GM12874 (cell line): ENCODE measurements at regions not wholly inside any gene's neighbourhood (a gene's known extent, or its start where the extent isn't known, plus 50 kb on each side); places are given as distances from the start of the nearest gene placed in this dataset.

Source experiments
- TF ChIP-seq, protein P1 (sequence below): IDR thresholded peaks from 2 replicates; pipeline ENCODE4 v1.5.1; 2011; ENCODE audit warnings: low read depth, mild to moderate bottlenecking, control low read depth, low read length, moderate library complexity; ENCODE audit not compliant: insufficient read depth

DNA sequence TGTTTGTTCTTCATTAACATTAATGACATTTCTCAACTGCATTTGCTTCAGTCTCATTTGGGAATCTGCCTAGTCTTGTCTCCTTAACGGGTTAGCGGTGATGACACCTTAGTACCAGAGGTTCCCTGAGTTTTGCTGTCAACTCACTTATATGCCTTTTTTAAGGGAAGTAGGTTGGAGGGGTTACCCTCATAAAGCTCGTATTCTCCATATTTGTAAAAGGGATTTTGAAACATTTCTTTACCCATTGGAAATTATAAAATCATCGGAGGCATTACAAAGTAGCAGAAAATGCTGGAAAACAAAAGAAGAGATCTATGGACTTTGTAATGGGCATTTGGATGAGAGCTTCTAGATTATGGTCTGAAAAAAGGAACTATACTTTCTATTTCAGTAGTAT is 88.7 kb upstream of the PRDM1 start:
- TF ChIP-seq, protein P1, sequence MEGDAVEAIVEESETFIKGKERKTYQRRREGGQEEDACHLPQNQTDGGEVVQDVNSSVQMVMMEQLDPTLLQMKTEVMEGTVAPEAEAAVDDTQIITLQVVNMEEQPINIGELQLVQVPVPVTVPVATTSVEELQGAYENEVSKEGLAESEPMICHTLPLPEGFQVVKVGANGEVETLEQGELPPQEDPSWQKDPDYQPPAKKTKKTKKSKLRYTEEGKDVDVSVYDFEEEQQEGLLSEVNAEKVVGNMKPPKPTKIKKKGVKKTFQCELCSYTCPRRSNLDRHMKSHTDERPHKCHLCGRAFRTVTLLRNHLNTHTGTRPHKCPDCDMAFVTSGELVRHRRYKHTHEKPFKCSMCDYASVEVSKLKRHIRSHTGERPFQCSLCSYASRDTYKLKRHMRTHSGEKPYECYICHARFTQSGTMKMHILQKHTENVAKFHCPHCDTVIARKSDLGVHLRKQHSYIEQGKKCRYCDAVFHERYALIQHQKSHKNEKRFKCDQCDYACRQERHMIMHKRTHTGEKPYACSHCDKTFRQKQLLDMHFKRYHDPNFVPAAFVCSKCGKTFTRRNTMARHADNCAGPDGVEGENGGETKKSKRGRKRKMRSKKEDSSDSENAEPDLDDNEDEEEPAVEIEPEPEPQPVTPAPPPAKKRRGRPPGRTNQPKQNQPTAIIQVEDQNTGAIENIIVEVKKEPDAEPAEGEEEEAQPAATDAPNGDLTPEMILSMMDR, result no peak

DNA sequence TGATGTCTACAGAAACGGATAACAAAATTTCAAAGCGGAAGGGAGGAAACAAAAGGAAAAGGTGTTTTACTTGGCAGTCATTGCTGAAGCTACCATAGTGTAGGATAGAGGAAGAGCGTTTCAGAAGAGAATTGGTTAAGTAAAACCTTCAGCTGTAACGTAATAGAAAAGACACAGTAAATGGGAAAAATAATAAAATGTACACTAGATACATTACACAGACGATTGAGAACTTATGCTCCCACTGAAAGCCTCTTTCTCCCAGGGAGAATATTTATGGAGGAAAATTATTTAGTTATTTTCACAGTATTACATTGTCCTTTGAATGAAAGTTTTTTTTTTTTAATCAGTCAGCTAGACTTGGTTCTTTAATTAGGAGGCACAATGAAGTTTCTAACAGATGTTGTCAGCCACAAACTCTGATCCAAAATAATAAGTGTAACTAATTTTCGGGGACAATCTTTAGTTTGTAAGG is 90.7 kb upstream of the PRDM1 start:
- TF ChIP-seq, protein P1, result no peak

DNA sequence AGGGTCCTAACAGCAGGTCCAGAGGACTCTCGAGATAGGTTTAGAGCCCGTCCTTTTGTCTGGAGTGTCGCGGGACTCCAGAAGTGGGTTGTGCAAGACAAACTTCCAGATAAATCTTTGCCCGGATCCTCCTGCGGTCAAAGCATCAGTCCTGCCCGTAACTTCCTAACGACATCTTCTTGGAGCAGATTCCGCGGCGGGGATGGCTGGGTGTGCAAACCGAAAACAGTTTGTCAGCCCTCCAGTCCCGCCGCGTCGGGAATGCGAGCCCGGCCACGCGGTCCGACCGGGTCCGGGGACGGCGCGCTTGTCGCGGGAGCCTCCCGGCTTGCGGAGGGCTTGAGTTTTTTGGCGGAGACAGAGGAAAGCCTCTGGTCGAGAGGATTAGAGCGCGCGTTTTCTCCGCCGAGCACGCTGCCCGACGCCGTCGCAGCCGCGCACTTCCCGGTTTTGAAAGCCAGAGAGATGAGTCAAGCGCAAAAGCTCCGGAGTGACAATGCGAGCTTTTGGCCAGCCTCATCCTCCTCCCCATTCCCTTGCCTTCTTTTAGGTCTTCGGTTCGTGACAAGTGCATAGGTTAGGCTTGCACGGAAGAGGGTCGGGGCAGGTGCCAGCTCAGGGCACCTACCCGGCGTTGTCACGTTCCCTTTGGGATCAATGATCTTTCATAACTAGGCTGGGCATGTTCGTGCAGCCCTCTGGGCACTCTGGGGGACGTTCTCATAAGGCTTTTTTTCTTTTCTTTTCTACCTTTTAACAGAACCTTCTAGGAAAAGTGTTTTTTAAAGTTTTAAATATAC is 91.3 kb upstream of the PRDM1 start:
- TF ChIP-seq, protein P1, result no peak

DNA sequence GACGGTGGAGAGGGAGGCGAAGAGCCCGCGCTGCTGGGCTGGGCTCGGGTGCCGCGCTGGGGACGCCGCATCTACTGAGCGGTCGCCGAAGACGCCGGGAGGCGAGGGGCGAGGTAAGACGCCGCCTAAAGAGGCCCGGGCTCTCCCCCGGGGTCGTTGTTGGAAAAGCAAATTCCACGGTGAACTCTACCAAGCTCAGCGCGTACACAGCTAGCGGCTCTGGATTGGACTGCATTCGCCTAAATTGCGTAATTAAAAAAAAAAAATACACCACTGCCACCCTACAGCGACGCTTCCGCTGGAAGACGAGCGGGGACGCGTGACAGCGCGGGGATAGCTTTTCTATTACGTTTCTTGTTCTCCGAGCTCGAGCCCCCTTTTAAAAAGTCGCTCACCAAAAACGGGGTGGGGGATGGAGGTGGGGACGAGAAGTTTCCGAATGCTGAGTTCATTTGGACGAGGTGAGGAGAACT is 92.0 kb upstream of the PRDM1 start:
- TF ChIP-seq, protein P1, result no peak

DNA sequence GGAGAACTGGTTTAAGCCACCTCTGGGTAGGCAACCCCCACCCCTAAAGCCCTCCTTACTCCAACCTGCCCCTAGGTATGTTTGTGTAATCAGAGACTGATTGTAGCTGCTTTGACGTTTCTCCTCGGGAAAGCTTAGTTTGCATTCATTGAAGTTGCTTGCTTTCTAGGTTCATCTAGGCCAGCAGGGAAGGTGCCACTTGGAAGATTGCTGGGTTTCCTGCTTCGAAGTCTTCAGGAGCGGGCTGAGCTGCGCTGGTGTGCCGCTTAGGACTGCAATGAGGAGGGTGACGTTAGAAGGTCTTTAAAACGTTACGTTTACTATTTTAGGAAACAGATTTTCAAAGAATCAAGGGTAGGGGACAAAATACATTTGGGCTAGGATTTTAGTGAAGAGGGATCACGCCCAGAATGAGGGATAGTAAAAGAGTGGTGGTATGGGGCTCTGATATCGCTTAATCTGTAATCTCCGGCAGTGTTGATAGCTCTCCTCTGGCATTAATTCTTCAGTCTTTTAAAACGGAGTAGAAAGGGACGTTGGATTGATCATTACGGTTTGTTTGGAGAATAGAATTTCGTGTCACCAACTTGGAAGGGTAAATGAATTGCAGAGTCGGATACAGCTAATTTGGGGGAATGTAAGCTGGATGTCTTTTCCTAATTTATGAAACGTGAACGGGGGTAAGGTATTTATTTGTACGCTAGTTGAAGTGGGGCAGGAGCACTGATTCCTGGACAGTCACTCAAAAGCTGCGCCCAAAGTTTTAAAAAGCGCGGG is 92.6 kb upstream of the PRDM1 start:
- TF ChIP-seq, protein P1, result no peak

DNA sequence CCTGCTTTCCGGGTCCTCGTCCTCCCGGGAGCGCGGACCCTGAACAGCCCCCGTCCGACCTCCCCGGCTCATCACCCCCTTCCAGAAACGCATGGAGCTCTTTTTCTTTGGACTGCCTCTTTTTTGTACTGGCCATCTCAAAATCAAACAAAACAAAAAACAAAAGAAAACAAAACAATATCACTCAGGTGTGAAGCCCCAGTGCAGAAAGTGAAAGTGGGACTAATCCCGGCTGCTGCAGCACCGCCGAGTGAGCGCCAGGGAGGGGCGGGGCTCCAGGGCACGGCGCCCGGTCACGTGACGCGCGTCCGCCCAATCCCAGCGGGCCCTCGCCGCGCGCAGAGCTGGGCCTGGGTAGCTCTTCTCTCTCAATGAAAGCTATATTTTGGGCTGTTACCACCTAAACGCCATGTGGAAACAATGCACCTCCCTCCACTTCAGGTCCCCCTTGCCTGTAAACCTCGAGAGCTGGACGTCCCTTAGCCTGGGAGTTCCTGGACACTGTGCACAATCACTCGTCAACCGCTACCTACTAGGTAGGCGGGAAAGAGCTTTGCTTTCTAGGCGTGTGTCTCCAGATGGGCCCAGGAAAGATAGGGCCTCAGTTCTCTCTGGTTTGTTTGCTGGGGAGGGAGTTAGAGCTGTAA is 93.7 kb upstream of the PRDM1 start:
- TF ChIP-seq, protein P1, result no peak

DNA sequence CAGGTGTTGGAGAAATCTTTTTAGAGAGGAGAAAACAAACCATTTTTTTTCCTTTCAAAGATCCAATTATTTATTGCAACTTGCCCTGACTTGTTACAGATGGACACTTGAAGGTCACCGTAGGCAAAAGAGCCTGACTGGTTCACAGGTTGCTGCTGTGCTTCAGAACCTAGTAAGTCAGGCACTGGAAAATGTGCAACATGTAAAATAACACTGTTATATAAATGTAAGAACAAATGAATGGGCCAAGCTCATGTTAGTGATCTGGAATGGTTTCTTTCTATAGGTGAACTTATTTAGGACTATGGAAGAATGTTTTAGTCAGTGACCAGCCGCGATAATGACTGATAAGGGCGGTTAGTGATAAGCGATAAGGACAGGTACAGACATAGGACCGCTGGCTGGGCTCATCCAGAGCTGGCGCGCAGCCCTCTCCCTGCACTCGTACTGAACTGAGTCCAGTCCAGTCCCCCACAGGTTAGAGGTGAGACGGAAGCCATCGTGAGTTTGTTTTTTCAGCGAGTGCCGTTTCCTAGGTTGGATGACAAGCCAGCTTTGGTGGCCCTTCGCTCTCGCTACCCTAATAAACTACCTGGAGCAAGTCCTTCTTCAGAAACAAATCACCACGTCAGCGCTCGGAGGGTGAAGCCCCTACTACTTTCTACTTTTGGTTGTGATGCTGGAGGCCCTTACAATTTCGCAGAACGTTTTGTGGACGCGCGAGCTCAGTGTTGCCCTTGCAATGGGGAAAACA is 94.4 kb upstream of the PRDM1 start:
- TF ChIP-seq, protein P1, result no peak
